ENCODE measurements at regions not wholly inside any gene's neighbourhood (a gene's known extent, or its start where the extent isn't known, plus 50 kb on each side); places are given as distances from the start of the nearest gene placed in this dataset.
"Not testable (repeated sequence)": the region's sequence is repeated elsewhere in the genome, so short reads cannot be mapped to it uniquely, and the experiment has no call there.

DNA sequence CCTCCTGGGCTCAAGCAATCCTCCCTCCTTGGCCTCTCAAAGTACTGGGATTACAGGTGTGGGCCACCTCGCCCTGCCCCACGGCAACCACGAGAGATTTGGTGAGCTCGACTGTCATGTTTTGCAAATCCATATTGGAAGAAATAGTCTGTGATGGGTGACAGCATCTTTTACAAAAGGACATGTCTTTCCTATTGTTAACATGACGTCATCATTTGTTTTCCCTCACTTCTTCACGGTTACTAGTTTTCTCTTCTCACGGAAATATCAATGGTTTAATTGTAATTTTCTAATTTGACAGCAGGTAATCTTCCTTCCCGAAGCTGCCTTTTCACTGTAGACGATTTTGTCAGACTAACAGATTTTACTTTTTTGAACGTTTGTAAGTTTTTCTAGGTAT, 110.8 kb upstream of the GREM2 start:
- DNase-seq (ENCODE audit: low read depth): no peak

DNA sequence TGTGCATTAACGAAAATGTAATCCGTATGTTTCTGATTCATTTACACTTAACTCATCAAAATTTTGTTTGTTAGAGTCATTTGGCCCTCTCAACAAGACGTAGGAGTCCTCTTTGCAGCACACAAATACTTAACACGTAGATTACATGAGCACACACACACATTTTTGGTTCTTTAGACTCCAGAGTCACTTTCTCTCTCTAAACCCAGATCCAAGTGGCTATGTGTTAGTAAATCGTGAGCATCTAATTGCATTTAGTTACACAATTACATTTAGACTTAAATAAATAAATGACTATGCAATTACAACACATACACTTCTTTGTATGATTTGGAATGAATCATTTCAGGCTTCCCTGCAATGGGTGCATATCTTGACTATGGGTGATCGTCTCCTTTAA, 109.0 kb upstream of the GREM2 start:
- DNase-seq (ENCODE audit: low read depth): no peak

DNA sequence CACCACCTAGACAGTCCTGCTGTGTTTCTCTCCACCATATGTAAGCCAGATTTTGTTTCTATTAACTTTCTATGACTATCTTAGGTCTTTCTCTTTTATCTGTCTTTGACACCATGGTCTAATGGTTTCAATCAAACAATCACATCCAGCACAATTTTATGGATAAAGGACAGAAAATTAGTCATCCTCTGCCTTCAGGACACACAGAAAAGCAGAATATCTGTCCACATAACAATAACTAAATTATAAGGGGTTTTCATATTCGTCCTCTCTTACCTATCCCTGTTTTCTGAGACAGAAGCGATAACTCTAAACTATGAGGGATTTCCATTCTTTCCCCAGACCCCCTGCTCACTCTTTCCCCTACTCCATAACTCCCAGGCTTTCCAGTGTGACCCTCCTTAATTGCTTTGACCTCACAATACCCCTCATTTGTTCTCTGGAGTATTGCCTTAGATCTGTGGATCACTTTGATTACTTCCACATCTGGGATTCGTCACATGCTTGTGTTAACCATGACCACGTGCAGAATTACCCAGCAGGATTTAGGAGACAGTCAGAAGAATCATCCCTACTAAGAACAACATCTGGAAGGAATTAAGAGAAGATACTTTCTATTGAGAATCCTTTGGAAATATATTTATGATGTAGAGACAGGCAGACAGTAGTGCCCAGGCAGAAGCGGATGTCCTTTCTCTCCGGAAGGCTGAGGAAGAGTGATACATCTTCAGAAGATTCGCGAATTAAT, 108.2 kb upstream of the GREM2 start:
- no peak for DNase-seq (ENCODE audit: low read depth)

DNA sequence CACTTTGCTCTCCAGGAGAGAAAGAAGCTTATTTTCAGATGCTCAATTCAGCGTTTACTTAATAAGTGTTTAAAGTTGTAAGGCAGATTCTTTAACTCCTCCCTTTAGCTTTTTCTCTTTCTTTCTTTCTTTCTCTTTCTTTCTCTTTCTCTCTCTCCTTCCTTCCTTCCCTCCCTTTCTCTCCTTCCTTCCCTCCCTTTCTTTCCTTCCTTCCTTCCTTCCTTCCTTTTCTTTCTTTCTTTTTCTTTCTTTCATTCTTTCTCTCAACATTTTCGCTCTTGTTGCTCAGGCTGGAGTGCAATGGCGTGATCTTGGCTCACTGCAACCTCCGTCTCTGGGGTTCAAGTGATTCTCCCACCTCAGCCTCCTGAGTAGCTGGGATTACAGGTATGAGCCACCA, 104.6 kb upstream of the GREM2 start:
- DNase-seq (ENCODE audit: low read depth): not testable (repeated sequence)

DNA sequence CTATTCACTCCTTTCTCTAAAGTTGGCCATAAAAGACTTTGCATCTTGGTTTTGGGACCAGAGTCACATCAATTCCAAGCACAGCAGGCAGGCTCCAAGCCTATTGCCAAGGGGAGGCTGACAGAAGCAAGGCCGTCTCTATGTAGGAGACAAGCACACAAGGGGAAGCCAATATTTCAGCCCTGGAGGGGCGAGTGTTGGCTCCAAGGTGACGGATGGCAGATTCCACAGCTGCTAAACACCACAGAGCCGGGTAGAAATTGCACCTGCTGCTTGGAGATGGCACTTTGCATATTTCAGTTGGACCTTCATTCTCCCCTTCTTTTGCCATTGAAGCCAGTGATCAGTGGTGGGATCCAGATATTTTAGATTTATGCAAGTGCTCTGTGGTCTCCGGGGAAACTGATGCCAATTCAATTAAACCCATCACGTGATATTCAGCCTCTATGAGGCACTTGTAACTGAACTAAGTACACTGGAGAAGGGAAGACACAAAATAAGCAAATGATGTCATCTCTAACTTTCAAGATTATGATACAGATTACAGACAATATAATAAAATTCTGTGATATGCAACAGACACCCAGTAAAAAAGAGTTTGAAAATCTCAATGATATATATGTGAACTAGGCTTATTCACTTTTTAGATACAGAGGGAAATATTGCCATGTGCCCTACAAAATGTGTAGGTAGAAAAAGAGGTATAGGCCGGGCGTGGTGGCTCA, 102.8 kb upstream of the GREM2 start:
- DNase-seq (ENCODE audit: low read depth): no peak

DNA sequence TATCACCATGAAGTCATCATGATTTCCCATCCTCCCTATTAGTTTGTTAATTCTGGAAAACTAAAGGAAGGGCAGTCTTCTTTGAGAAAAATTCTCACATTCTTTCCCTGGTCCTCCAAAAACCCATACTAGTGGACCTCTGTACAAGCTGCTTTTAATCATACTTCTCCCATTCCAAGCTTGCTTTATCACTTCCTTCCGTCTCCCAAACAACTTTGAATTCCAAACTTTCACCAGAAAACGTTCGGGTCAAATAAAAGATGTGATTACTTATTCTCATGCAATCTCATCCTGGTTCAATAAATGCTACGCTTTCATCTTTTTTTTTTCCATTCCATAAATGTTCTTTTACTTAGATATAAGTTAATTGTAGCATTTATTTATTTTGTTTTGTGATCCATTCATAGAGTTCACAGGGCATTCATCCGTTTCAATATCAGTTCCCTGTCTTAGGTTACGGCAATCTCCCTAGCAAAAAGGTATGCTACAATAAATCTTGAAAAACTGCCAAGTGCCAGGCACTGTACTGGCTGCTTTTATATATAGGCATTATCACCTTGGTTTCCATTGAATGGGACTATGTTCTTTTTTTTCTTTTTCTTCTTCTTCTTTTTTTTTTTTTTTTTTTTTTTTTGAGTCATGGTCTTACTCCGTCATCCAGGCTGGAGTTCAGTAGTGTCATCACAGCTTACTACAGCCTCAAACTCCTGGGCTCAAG, 100.2 kb upstream of the GREM2 start:
- no peak for DNase-seq (ENCODE audit: low read depth)

DNA sequence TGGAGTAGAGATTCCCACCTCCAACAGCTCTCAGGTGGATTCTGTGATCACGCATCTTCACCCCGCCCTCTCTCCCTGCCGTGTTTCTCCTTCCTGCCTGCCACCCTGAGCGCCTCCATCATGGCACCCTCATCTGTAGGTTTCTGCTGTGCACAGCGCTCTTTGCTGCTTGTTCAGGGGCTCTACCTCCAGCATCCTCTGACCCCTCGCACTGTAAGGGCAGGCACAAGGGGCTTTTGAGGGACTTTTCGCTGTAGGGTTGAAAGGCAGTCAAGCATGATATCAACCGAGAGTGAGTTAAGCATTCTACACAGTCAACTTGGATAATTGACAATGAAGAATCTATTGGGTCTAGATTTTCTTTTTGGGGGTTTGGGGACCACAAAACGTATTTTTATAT, 99.1 kb upstream of the GREM2 start:
- DNase-seq (ENCODE audit: low read depth): no peak

DNA sequence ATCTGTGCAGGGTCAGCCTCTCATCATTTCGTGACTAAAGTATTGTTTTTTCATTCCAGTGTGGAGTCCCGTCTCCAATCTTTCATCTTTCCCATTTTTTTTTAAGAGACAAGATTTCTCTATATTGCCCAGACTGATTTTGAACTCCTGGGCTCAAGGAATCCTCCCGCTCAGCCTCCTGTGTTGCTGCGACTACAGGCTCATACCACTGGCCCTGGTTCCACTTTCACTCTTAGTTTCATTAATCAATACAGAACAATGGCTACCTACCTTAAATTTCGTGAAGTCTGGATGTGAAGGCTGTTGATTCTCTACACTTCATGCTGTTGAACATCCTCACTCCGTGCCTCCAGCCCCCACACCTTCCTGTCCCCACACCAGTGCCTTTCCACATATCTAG, 97.7 kb upstream of the GREM2 start:
- DNase-seq (ENCODE audit: low read depth): no peak

DNA sequence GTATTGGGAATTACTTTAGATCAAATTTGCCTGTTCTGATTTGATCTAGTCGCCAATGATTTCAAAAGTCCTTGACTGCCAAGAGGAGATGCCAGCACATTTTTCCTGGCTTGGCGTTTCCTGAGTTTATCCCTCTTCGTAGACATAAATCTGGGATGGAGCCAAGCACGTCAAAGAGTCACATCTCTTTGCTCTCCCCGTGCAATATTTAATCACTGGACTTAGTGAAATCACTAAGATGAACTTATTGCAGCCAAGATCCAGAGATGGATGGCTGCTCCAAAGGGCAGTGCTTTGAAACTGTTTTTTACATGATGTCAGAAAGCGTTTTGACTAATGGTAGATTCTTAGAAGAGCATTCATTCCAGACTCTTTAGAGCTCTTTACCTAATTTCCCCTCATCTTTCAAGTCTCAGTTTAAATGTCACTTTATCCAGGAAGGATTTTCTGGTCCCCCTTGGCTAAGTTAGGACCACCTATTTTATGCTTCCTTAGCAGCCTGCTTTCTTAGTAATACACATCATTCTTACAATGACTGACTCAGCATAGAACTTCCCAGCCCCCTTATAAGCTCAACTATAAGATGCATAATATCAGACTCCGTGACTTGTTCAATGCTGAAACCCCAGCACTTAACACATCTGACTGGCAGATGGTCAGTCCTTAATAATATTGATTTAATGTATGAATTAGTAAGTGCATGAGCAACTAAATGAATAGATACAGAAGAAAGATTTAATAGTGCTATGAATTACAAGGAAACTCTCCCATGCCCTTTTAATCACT, 94.4 kb upstream of the GREM2 start:
- DNase-seq (ENCODE audit: low read depth): peak; percentile 54

DNA sequence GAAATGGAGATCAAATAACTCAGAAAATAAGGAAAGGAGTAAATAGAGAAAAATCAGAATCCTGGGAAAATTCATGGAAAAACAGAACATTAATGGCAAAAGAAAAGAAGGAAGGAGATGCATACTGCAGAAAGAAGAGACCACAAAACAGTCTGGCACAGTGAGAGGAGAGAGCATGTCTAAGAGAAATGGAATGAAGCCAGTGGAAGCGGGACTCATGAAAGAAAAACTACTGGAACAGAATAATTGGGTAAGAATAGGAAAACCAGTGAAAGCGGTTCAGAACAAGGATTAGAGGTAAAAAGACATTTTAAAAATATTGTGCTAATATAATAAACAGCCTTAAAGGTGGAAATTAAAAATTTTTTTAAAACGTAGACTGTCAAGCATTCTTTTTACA, 93.6 kb upstream of the GREM2 start:
- no peak for DNase-seq (ENCODE audit: low read depth)

DNA sequence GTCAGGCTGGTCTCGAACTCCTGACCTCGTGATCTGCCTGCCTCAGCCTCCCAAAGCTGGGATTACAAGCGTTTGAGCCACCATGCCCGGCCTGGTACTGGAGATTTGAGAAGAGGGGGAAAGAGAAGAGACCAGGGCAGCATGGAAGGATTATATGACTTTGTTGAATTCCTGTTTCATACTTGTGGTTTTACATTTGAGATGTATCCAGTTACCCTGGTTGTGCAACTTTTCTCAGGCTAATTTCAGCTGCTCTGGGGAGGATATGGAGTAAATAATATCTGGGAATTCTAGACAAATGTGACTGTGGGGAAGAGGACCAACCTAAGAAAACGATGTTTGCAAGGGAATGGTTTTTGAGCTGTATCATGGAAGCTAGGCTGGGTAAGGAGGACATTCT, 89.5 kb upstream of the GREM2 start:
- peak; percentile 64 for DNase-seq (ENCODE audit: low read depth)

DNA sequence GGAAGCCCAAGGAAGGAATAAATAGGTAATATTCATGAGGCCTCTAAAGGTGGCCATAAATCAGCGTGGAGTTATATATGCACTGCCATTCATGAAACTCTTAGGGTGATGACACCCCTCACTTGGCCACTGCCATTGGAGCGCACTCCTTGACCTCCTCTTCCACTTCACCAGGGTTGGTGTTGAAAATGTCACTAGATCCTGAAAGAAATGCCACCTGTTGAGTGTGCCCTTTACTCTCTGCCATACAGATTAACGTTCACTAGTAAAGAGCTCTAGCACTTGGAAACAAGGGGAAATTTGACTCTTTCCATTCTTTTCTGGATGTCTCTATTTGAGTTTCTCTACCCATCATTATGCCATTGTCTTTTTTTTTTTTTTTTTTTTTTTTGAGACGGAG, 83.5 kb upstream of the GREM2 start:
- DNase-seq (ENCODE audit: low read depth): no peak

DNA sequence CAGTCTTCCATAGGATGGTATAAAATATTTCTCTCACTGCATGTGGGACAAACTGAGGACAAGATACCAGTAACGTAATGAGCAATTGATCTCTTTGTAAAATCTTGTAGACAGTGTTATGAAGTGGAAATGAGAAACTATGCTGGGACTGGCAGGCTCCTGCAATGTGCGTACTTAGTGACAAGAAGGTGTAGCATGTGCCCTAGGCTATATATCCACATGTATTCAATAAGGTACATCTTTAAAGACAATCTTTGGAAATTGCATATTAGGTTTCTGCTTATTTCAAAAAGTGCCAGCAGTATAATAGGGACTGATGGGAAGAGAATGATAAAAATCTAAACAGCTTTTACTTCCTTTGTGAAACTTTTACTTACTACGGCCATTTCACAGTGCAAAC, 81.9 kb upstream of the GREM2 start:
- DNase-seq (ENCODE audit: low read depth): no peak

DNA sequence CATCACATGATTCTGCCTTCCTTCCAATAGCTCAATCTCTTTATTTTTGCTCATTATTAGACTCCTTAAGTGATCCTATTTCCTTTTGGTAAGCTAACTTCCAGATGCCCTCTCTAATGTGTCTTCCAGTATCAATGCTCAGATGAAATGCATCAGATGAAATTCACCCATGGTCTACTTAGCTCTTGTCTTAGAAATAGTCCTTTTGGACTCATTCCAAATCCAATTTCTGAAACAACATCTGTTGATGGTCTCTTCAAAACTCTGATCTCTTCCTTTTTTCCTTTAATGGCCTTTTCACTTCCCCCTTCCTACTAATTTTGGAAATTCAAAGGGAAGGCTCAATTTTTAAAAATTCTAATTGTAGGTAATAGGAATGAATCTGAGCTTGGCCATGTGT, 81.1 kb upstream of the GREM2 start:
- no peak for DNase-seq (ENCODE audit: low read depth)

DNA sequence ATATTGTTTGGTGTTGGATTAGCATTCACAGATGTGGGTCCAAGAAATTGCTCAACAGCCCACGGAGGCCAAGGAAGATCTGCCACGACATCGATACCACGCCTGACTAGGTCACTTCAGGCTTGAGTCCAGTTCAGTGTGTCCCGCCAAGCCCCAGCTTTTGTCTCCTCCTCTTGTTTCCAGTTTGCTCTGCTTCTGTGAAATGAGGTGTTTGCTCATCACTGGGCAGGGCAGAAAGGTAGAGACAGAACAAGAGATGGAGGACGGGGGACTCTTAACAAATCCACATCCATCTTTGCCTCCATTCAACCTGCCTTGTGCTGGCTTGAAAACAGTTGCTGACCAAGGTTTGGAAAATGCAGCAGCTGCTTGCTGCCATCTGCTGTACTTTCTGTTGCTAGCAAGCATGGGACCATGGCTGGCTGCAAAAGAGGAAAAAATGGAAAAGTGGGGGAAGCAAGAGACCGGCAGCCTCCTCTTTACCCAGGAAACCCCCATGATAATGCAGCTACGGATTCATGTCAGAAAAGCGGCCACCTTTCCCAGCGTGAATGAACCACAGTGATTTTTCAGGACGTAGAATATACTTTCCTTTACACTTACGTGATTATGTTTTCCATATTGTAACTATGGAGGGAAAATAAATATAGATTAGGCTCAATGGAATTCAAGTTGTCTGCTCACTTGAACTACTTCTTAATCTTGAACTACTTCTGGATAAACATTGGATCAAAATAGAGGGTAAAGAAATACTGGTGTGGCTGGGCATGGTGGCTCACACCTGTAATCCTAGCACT, 80.2 kb upstream of the GREM2 start:
- peak; percentile 57 for DNase-seq (ENCODE audit: low read depth)

DNA sequence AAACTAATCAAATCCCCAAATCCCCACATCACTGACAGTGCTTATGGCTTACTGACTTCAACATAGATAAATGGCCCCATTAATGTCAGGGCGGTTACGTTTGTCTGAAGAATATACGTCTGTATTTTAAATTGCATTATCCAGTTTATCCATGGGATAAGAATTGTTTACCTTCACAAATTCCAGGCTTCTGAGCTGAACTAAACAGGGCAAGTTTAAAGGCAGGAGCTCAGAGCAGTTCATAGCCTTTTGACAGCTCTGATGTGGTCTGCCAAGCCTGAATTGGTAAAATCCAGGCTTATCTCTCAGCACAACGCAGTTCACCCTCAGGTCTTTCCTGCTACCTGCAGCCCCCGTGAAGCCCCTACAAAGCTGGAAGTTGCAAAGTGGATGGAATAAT, 79.5 kb upstream of the GREM2 start:
- DNase-seq (ENCODE audit: low read depth): no peak

DNA sequence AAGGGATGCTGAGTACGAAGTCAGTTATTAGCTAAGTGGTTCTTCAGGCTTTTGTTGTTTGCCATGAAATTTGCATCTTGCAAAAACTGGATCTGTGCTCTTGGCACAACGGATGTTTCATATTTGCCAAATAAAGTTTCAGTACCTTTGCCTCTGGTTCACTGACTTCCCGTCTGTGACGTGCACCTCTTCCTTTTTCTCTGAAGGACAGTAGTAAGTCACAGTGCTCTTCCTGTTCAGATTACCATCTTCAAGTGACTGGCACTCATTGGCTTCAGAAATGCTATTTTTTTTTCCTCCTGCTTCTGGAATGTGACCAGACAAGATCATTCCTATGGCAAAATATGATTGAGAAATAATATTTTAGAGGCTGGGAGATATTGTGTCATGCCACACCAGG, 75.9 kb upstream of the GREM2 start:
- DNase-seq (ENCODE audit: low read depth): no peak

DNA sequence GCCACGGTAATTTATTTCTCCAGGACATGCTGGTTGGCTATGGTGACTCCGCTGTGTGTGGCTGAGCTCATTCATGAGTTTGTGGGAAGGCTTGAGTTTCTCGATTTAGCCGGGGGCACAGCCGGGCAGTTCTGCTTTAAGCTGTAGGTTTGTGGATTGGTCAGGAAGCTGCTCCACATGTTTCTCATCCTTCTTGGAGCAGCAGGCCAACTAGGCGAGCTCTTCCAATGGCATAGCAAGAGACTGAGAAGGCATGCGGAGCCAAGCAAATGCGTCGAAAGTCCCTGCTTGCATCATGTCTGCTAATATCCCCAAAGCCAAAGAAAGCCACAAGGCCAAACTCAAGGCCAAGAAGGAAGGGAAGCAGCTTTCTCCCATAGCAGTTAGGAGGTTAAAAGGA, 71.6 kb upstream of the GREM2 start:
- no peak for DNase-seq (ENCODE audit: low read depth)

DNA sequence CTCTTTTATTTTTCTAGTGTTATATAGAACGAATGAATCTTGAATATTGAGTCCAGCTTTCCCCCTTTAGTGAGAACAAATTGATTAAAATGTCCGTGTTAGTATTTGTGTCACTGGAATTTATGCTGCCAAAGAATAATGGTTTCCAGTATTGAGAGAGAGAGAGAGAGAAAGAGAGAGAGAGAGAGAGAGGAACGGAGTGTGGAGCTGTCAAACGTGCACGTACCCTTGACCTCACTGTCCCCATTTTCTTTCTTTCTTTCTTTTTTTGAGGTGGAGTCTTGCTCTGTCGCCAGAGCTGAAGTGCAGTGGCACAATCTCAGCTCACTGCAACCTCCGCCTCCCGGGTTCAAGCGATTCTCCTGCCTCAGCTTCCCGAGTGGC, 70.9 kb upstream of the GREM2 start:
- no peak for DNase-seq (ENCODE audit: low read depth)

DNA sequence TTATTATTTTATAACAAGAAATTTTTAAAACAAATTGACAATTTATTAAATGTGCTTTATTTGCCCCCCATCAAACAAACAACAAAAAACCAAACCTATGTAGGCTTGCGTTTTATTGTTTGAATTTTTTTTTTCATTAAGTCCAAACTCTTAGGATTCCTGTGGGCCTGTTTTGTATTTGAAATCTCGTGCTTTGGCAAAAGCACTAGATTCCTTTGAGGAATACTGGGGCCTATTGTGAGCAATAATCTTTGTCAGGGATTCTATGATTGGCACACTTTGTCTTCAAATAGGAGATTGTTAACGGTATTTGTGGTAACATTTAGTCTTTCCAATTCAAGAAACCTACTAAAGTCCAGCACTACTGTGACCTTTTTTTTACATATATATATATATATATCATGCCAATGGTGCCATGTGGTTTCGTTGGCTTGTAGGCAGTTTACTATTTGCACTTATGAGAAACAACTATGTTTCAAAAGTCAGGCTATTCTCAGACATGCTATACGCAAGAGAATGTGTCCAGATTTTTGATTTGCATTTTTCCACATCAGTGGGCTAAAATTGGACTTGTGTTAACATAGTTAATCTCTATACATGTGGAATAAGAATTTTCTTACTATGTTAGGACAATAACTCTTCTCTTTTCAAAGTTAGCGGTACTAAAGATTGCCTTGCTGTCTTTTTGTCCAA, 70.4 kb upstream of the GREM2 start:
- no peak for DNase-seq (ENCODE audit: low read depth)
